HepG2 (cell line): ENCODE measurements at regions not wholly inside any gene's neighbourhood (a gene's known extent, or its start where the extent isn't known, plus 50 kb on each side); places are given as distances from the start of the nearest gene placed in this dataset.

Experiments
- ATAC-seq: fragments of 200-7000 bp; cut with Tn5 transposase; 3 replicates; pipeline ENCODE4 v1.9.1; 2020; ENCODE audit warnings: mild to moderate bottlenecking, moderate library complexity
- BruUV-seq: library from RNA; stranded (reverse); fragments of 400-500 nt; replicated peaks from 2 replicates; lab custom pipeline; 2021; lab: Mats Ljungman, UMichigan
- CTCF ChIA-PET: fragments of 300-600 bp; formaldehyde crosslinking; extraction: SDS; loops from one replicate; lab custom pipeline; 2021; ENCODE audit warnings: low total read pairs, inconsistent platforms, low intra/inter-chr PET ratio; lab: Yijun Ruan, JAX
- POLR2A ChIA-PET: fragments of 350-600 bp; sonication (Branson Sonifier 250); formaldehyde crosslinking; loops from one replicate; lab custom pipeline; 2020; ENCODE audit warnings: antibody characterized with exemption, inconsistent platforms; lab: Yijun Ruan, JAX
- DNase-seq: peaks from one replicate; pipeline ENCODE4 v3.0.0-alpha.2; 2015; ENCODE audit warnings: low spot score
- FAIRE-seq: peaks from 3 replicates; lab custom pipeline; 2011; peaks lifted over from hg19 to GRCh38; lab: Jason Lieb, UNC
- H2AFZ ChIP-seq: one replicate; pipeline ENCODE4 v1.6.1; 2011; ENCODE audit warnings: low read length, inconsistent platforms
- H3K27ac ChIP-seq: fragments of 300-600 bp; 3 replicates; pipeline ENCODE4 v1.8.0; 2011; ENCODE audit warnings: mixed run types, mild to moderate bottlenecking, mixed read lengths, low read length, inconsistent platforms; ENCODE audit not compliant: insufficient read depth; ENCODE audit errors: extremely low read length
- H3K27me3 ChIP-seq, 2 experiments: fragments of 200-600 bp in 1 of 2; 2 replicates in 1 of 2; 3 replicates in 1 of 2; pipeline versions ENCODE4 v1.6.0 to v1.8.0; 2011; ENCODE audit warnings: low read length in 2 of 2, mild to moderate bottlenecking in 2 of 2, moderate library complexity in 2 of 2, inconsistent platforms in 1 of 2; ENCODE audit not compliant: insufficient read depth in 2 of 2, control insufficient read depth in 1 of 2
- H3K36me3 ChIP-seq, 2 experiments: fragments of 200-600 bp in 1 of 2; replicated peaks in 1 of 2; 2 replicates in 1 of 2; 3 replicates in 1 of 2; pipeline versions ENCODE4 v1.5.1 to v1.8.0; 2011; ENCODE audit warnings: low read length in 2 of 2, inconsistent platforms in 1 of 2; ENCODE audit not compliant: insufficient read depth in 2 of 2, control insufficient read depth in 1 of 2
- H3K4me1 ChIP-seq: 2 replicates; pipeline ENCODE4 v1.5.1; 2012; ENCODE audit warnings: low read length, inconsistent platforms; ENCODE audit not compliant: insufficient read depth
- H3K4me2 ChIP-seq: 2 replicates; pipeline ENCODE4 v1.6.0; 2011; ENCODE audit warnings: low read depth, low read length, inconsistent platforms
- H3K4me3 ChIP-seq, 3 experiments: fragments of 200-600 bp in 1 of 3; sonication (generic), shearing (Covaris generic) in 1 of 3; replicated peaks in 1 of 3; 2 replicates each; pipeline ENCODE4 v1.5.1; 2011 to 2016; ENCODE audit warnings: low read length in 3 of 3, inconsistent platforms in 2 of 3, low read depth in 2 of 3, mild to moderate bottlenecking in 2 of 3, control low read depth in 1 of 3, mixed read lengths in 1 of 3; ENCODE audit not compliant: insufficient read depth in 1 of 3
- H3K79me2 ChIP-seq: one replicate; pipeline ENCODE4 v1.6.1; 2011; ENCODE audit warnings: low read length, inconsistent platforms; ENCODE audit not compliant: insufficient read depth
- H3K9ac ChIP-seq: 2 replicates; pipeline ENCODE4 v1.6.0; 2011; ENCODE audit warnings: mild to moderate bottlenecking, low read depth, low read length, inconsistent platforms; ENCODE audit not compliant: insufficient read depth
- H3K9me3 ChIP-seq: 2 replicates; pipeline ENCODE4 v1.5.1; 2012; ENCODE audit warnings: mild to moderate bottlenecking, low read length
- H4K20me1 ChIP-seq: 2 replicates; pipeline ENCODE4 v1.6.0; 2011; ENCODE audit warnings: inconsistent platforms, mild to moderate bottlenecking, low read length, moderate library complexity; ENCODE audit not compliant: insufficient read depth
- BRCA1 ChIP-seq: sonication (generic); formaldehyde crosslinking; IDR thresholded peaks from 2 replicates; pipeline ENCODE4 v1.4.0; 2020; ENCODE audit warnings: missing genetic modification reagents
- FOXJ3 ChIP-seq: sonication (generic); formaldehyde crosslinking; IDR thresholded peaks from 2 replicates; pipeline ENCODE4 v1.4.0; 2020; ENCODE audit warnings: missing genetic modification reagents, mild to moderate bottlenecking, borderline replicate concordance
- HMGXB3 ChIP-seq: sonication (generic); formaldehyde crosslinking; IDR thresholded peaks from 2 replicates; pipeline ENCODE4 v1.4.0; 2020; ENCODE audit warnings: missing genetic modification reagents, borderline replicate concordance
- KAT2B ChIP-seq: fragments of 150-350 bp; IDR thresholded peaks from 2 replicates; pipeline ENCODE4 v1.6.1; 2014; ENCODE audit warnings: low read depth, low read length, borderline replicate concordance
- KDM4B ChIP-seq: sonication (generic); formaldehyde crosslinking; IDR thresholded peaks from 2 replicates; pipeline ENCODE4 v1.4.0; 2020; ENCODE audit warnings: missing genetic modification reagents
- KIAA2018 ChIP-seq: sonication (generic); formaldehyde crosslinking; IDR thresholded peaks from 2 replicates; pipeline ENCODE4 v1.5.0; 2020; ENCODE audit warnings: mild to moderate bottlenecking, missing genetic modification reagents, borderline replicate concordance
- SIN3A ChIP-seq: IDR thresholded peaks from 2 replicates; pipeline ENCODE4 v1.6.1; 2011; ENCODE audit warnings: low read depth, mild to moderate bottlenecking, control low read depth, low read length, borderline replicate concordance
- TRIM24 ChIP-seq: sonication (generic); formaldehyde crosslinking; IDR thresholded peaks from 2 replicates; pipeline ENCODE4 v1.8.0; 2022; ENCODE audit warnings: mild to moderate bottlenecking, missing genetic modification reagents
- ZBTB38 ChIP-seq: sonication (generic); formaldehyde crosslinking; IDR thresholded peaks from 2 replicates; pipeline ENCODE4 v1.5.1; 2020; ENCODE audit warnings: mild to moderate bottlenecking, missing genetic modification reagents
- ZNF234 ChIP-seq: sonication (generic); formaldehyde crosslinking; conservative IDR thresholded peaks from 2 replicates; pipeline ENCODE4 v1.5.1; 2020; ENCODE audit warnings: mild to moderate bottlenecking, missing genetic modification reagents
- ZNF564 ChIP-seq: sonication (generic); formaldehyde crosslinking; IDR thresholded peaks from 2 replicates; pipeline ENCODE4 v1.8.1; 2023; ENCODE audit warnings: mild to moderate bottlenecking, missing genetic modification reagents
- ZNF776 ChIP-seq: sonication (generic); formaldehyde crosslinking; IDR thresholded peaks from 2 replicates; pipeline ENCODE4 v1.4.0; 2020; ENCODE audit warnings: mild to moderate bottlenecking, missing genetic modification reagents
- ZSCAN25 ChIP-seq: sonication (generic); formaldehyde crosslinking; IDR thresholded peaks from 2 replicates; pipeline ENCODE4 v1.8.0; 2022; ENCODE audit warnings: mild to moderate bottlenecking, missing genetic modification reagents
- WGBS: methylation state at CpG from one replicate; pipeline ENCODE4 v1.1.6; 2017; ENCODE audit warnings: low lambda C conversion rate; 5-methylcytosine and 5-hydroxymethylcytosine counted together
- in situ Hi-C: cut with HindIII; loops from 2 replicates; pipeline ENCODE4 v1.10.0; 2017; ENCODE audit warnings: low pct_unique_long_range_greater_than_20kb; ENCODE audit not compliant: extremely low pct_ligation_motif_present
- intact Hi-C: fragments of 100-400 bp; cut with micrococcal nuclease; formaldehyde crosslinking; loops from one replicate; pipeline ENCODE4 v1.10.0; 2022; ENCODE audit not compliant: unreplicated experiment

GRCh38 chr7:49371771-49372170 is 401.7 kb upstream of the VWC2 start:
- H3K9me3 ChIP-seq, result no peaks in the 10 kb centered on the region
- H3K4me2 ChIP-seq, result no peak overlapping the region
- intact Hi-C loops, result no loop called here
- BruUV-seq, result no TSS peak
- H3K79me2 ChIP-seq, result no peaks in the 10 kb centered on the region
- POLR2A ChIA-PET, result no interaction called here
- ATAC-seq (no peak), FAIRE-seq (no peak), DNase-seq (no peak)
- no peak overlapping the region for H2AFZ ChIP-seq
- H3K27ac ChIP-seq, result no peak overlapping the region
- no peak overlapping the region for H3K9ac ChIP-seq
- no peaks in the 10 kb centered on the region for H4K20me1 ChIP-seq
- WGBS, result 0% methylated on average over 1 of the region's 1 CpG
- H3K36me3 ChIP-seq, result no peaks in the 10 kb centered on the region
- H3K4me1 ChIP-seq, result no peaks in the 10 kb centered on the region
- H3K4me3 ChIP-seq, result no peak overlapping the region
- CTCF ChIA-PET, result no interaction called here
- in situ Hi-C loops, result no loop called here
- H3K27me3 ChIP-seq, result no peaks in the 10 kb centered on the region
- no peak for TF ChIP-seq ZNF564
- TF ChIP-seq KDM4B, result no peak
- TF ChIP-seq HMGXB3, result no peak
- no peak for TF ChIP-seq ZSCAN25 (CRISPR knock-in tag)
- no peak for TF ChIP-seq ZNF234 (CRISPR knock-in tag)
- TF ChIP-seq KIAA2018 (CRISPR knock-in tag), result no peak
- no peak for TF ChIP-seq SIN3A
- TF ChIP-seq FOXJ3 (CRISPR knock-in tag), result no peak
- no peak for TF ChIP-seq BRCA1 (CRISPR knock-in tag)
- no peak for TF ChIP-seq KAT2B
- TF ChIP-seq ZBTB38 (CRISPR knock-in tag), result no peak
- no peak for TF ChIP-seq TRIM24 (CRISPR knock-in tag)
- TF ChIP-seq ZNF776, result no peak
